ENCODE measurements at regions not wholly inside any gene's neighbourhood (a gene's known extent, or its start where the extent isn't known, plus 50 kb on each side); places are given as distances from the start of the nearest gene placed in this dataset.

- TF ChIP-seq RBBP5 (IDR thresholded peaks at IDR 0.05; ENCODE audit: borderline replicate concordance, low read depth, low read length) = no peak
- no peak for TF ChIP-seq CBX5 (IDR thresholded peaks at IDR 0.05; ENCODE audit: low read depth, low read length)
- TF ChIP-seq EP300 (IDR thresholded peaks at IDR 0.05; ENCODE audit: borderline replicate concordance in 1 of 2, low read depth in 2 of 2, low read length in 2 of 2) = no peak
- TF ChIP-seq POLR2AphosphoS5 (IDR thresholded peaks at IDR 0.05; ENCODE audit: low read depth, low read length) = no peak
- TF ChIP-seq, protein P1, sequence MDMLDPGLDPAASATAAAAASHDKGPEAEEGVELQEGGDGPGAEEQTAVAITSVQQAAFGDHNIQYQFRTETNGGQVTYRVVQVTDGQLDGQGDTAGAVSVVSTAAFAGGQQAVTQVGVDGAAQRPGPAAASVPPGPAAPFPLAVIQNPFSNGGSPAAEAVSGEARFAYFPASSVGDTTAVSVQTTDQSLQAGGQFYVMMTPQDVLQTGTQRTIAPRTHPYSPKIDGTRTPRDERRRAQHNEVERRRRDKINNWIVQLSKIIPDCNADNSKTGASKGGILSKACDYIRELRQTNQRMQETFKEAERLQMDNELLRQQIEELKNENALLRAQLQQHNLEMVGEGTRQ (IDR thresholded peaks at IDR 0.05; ENCODE audit: low read length) = no peak
- TF ChIP-seq EZH2 (IDR thresholded peaks at IDR 0.05; ENCODE audit: low read depth, low read length, severe bottlenecking) = no peak
- TF ChIP-seq POU5F1 (IDR thresholded peaks at IDR 0.05; ENCODE audit: low read depth, low read length) = no peak
- no peak for TF ChIP-seq RAD21 (IDR thresholded peaks at IDR 0.05 in 1 of 2, conservative IDR thresholded peaks at IDR 0.05 in 1 of 2; ENCODE audit: low read depth in 2 of 2, low read length in 2 of 2)
- TF ChIP-seq, protein P2, sequence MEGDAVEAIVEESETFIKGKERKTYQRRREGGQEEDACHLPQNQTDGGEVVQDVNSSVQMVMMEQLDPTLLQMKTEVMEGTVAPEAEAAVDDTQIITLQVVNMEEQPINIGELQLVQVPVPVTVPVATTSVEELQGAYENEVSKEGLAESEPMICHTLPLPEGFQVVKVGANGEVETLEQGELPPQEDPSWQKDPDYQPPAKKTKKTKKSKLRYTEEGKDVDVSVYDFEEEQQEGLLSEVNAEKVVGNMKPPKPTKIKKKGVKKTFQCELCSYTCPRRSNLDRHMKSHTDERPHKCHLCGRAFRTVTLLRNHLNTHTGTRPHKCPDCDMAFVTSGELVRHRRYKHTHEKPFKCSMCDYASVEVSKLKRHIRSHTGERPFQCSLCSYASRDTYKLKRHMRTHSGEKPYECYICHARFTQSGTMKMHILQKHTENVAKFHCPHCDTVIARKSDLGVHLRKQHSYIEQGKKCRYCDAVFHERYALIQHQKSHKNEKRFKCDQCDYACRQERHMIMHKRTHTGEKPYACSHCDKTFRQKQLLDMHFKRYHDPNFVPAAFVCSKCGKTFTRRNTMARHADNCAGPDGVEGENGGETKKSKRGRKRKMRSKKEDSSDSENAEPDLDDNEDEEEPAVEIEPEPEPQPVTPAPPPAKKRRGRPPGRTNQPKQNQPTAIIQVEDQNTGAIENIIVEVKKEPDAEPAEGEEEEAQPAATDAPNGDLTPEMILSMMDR (IDR thresholded peaks at IDR 0.05; ENCODE audit: control extremely low read depth in 1 of 3, insufficient read depth in 1 of 3, low read depth in 1 of 3, low read length in 3 of 3) = no peak
- TF ChIP-seq NRF1 (IDR thresholded peaks at IDR 0.05; ENCODE audit: low read depth, low read length) = no peak
- TF ChIP-seq HDAC2 (IDR thresholded peaks at IDR 0.05; ENCODE audit: borderline replicate concordance in 1 of 2, low read depth in 2 of 2, low read length in 2 of 2) = no peak
- no peak for TF ChIP-seq SUZ12 (IDR thresholded peaks at IDR 0.05; ENCODE audit: low read length)
- TF ChIP-seq POLR2A (IDR thresholded peaks at IDR 0.05; ENCODE audit: control extremely low read depth in 1 of 2, low read depth in 2 of 2, low read length in 2 of 2) = no peak
- TF ChIP-seq PHF8 (conservative IDR thresholded peaks at IDR 0.05; ENCODE audit: low read depth, low read length) = no peak
Measured at GRCh38 chr18:56210520-56210919, 427.9 kb downstream of the TXNL1 start.

All from H1 (cell line).